ENCODE measurements at regions not wholly inside any gene's neighbourhood (a gene's known extent, or its start where the extent isn't known, plus 50 kb on each side); places are given as distances from the start of the nearest gene placed in this dataset.

DNA sequence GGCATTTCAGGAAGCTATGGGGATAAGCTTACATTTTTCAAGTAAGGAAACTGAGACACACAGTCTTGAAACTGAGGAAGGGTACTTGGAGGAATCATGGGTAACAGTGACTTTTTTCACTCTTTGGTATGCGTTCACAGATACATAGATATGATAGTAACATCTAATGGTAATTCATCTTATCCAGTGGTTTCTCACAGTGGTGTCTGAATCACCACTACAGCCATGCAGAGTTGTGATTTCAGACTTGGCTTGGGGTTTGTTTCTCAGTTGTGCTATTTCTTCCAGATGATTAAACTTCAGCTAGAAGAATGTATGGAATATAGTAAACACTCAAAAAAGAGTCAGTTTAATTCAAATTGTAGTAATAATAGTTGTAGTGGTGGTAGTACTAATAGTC is 239.1 kb upstream of the NUDT12 start:
- TF ChIP-seq RAD21 (IDR thresholded peaks at IDR 0.05; ENCODE audit: low read depth) (no peak), TCF7L2 (IDR thresholded peaks at IDR 0.05; ENCODE audit: borderline replicate concordance, extremely low read depth, insufficient read depth, insufficient read length) (no peak)
- TF ChIP-seq, protein P1, sequence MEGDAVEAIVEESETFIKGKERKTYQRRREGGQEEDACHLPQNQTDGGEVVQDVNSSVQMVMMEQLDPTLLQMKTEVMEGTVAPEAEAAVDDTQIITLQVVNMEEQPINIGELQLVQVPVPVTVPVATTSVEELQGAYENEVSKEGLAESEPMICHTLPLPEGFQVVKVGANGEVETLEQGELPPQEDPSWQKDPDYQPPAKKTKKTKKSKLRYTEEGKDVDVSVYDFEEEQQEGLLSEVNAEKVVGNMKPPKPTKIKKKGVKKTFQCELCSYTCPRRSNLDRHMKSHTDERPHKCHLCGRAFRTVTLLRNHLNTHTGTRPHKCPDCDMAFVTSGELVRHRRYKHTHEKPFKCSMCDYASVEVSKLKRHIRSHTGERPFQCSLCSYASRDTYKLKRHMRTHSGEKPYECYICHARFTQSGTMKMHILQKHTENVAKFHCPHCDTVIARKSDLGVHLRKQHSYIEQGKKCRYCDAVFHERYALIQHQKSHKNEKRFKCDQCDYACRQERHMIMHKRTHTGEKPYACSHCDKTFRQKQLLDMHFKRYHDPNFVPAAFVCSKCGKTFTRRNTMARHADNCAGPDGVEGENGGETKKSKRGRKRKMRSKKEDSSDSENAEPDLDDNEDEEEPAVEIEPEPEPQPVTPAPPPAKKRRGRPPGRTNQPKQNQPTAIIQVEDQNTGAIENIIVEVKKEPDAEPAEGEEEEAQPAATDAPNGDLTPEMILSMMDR (IDR thresholded peaks at IDR 0.05 in 2 of 3, conservative IDR thresholded peaks at IDR 0.05 in 1 of 3; ENCODE audit: borderline replicate concordance in 1 of 3, insufficient read depth in 1 of 3, low read depth in 2 of 3, low read length in 2 of 3): no peak

All from HCT116 (cell line).